Stomach (tissue), 4 donors: ENCODE measurements at regions not wholly inside any gene's neighbourhood (a gene's known extent, or its start where the extent isn't known, plus 50 kb on each side); places are given as distances from the start of the nearest gene placed in this dataset.

Source experiments
- CTCF ChIP-seq, 7 experiments: fragments of 450-650 bp in 4 of 7; fragments of 200-600 bp in 3 of 7; sonication (generic) in 3 of 7; IDR thresholded peaks; one replicate each; pipeline ENCODE4 v1.5.1; 2016 to 2019; ENCODE audit warnings: antibody characterized with exemption in 7 of 7, control low read depth in 2 of 7, mild to moderate bottlenecking in 1 of 7
- POLR2AphosphoS5 ChIP-seq, 3 donors: sonication (generic); formaldehyde crosslinking; IDR thresholded peaks; one replicate each; pipeline ENCODE4 v1.6.1; 2016; ENCODE audit warnings: antibody characterized with exemption in 3 of 3

- TF ChIP-seq CTCF (IDR thresholded peaks at IDR 0.05), result no peak
- TF ChIP-seq POLR2AphosphoS5 (IDR thresholded peaks at IDR 0.05), result no peak
Measured at GRCh38 chr9:86424251-86424891, 70.2 kb upstream of the TUT7 start.
